ENCODE measurements at regions not wholly inside any gene's neighbourhood (a gene's known extent, or its start where the extent isn't known, plus 50 kb on each side); places are given as distances from the start of the nearest gene placed in this dataset.
A peak's percentile ranks its signal among the peaks of the same experiment; 100 is the strongest.
"Not testable (repeated sequence)": the region's sequence is repeated elsewhere in the genome, so short reads cannot be mapped to it uniquely, and the experiment has no call there.

GRCh38 chr4:38511702-38512101, 152.3 kb upstream of the KLF3 start:
- no peak for DNase-seq (ENCODE audit: low read depth)

GRCh38 chr4:38512840-38513239, 151.2 kb upstream of the KLF3 start:
- DNase-seq (ENCODE audit: low read depth): no peak

GRCh38 chr4:38514465-38515146, 149.4 kb upstream of the KLF3 start:
- DNase-seq (ENCODE audit: low read depth): no peak

- no peak for DNase-seq (ENCODE audit: low read depth)
Measured at GRCh38 chr4:38516190-38516589, 147.8 kb upstream of the KLF3 start.

- DNase-seq (ENCODE audit: low read depth): no peak
Measured at GRCh38 chr4:38519666-38520065, 144.3 kb upstream of the KLF3 start.

GRCh38 chr4:38523054-38523453, 140.9 kb upstream of the KLF3 start:
- DNase-seq (ENCODE audit: low read depth): no peak

GRCh38 chr4:38523524-38524448, 140.2 kb upstream of the KLF3 start:
- DNase-seq (ENCODE audit: low read depth): peak; percentile 29

GRCh38 chr4:38526412-38526811, 137.6 kb upstream of the KLF3 start:
- no peak for DNase-seq (ENCODE audit: low read depth)

- no peak for DNase-seq (ENCODE audit: low read depth)
Measured at GRCh38 chr4:38529189-38530115, 134.5 kb upstream of the KLF3 start.

- no peak for DNase-seq (ENCODE audit: low read depth)
Measured at GRCh38 chr4:38530486-38530885, 133.5 kb upstream of the KLF3 start.

GRCh38 chr4:38531141-38531727, 132.8 kb upstream of the KLF3 start:
- DNase-seq (ENCODE audit: low read depth): no peak

GRCh38 chr4:38532908-38533499, 131.0 kb upstream of the KLF3 start:
- no peak for DNase-seq (ENCODE audit: low read depth)

- no peak for DNase-seq (ENCODE audit: low read depth)
Measured at GRCh38 chr4:38534344-38535045, 129.5 kb upstream of the KLF3 start.

- DNase-seq (ENCODE audit: low read depth): not testable (repeated sequence)
Measured at GRCh38 chr4:38535071-38535470, 128.9 kb upstream of the KLF3 start.

- DNase-seq (ENCODE audit: low read depth): no peak
Measured at GRCh38 chr4:38535717-38536116, 128.3 kb upstream of the KLF3 start.

- no peak for DNase-seq (ENCODE audit: low read depth)
Measured at GRCh38 chr4:38536716-38537115, 127.3 kb upstream of the KLF3 start.

- no peak for DNase-seq (ENCODE audit: low read depth)
Measured at GRCh38 chr4:38537666-38538065, 126.3 kb upstream of the KLF3 start.

GRCh38 chr4:38538517-38538916, 125.5 kb upstream of the KLF3 start:
- DNase-seq (ENCODE audit: low read depth): no peak

GRCh38 chr4:38539501-38539900, 124.5 kb upstream of the KLF3 start:
- DNase-seq (ENCODE audit: low read depth): no peak

- DNase-seq (ENCODE audit: low read depth): no peak
Measured at GRCh38 chr4:38547052-38547451, 116.9 kb upstream of the KLF3 start.

GRCh38 chr4:38548256-38548655, 115.7 kb upstream of the KLF3 start:
- DNase-seq (ENCODE audit: low read depth): no peak

Data from Daoy (cell line).